H1 (cell line): ENCODE measurements at regions not wholly inside any gene's neighbourhood (a gene's known extent, or its start where the extent isn't known, plus 50 kb on each side); places are given as distances from the start of the nearest gene placed in this dataset.

Source experiments
- CTCF ChIA-PET: fragments of 300-600 bp; sonication (Branson Sonifier 250); formaldehyde crosslinking; loops from one replicate; lab custom pipeline; 2021; ENCODE audit not compliant: partially characterized antibody; lab: Charles Lee
- POLR2A ChIA-PET: fragments of 300-600 bp; sonication (Branson Sonifier 250); formaldehyde crosslinking; loops from one replicate; lab custom pipeline; 2021; ENCODE audit warnings: inconsistent platforms; ENCODE audit not compliant: partially characterized antibody; lab: Charles Lee
- DNase-seq, 2 experiments: peaks; one replicate each; pipeline versions ENCODE4 v3.0.0 to v3.0.0-alpha.2; 2010 to 2022; ENCODE audit warnings: low spot score in 2 of 2, low read depth in 1 of 2, mixed read lengths in 1 of 2
- FAIRE-seq: peaks from 2 replicates; lab custom pipeline; 2011; peaks lifted over from hg19 to GRCh38; lab: Jason Lieb, UNC
- H2AFZ ChIP-seq: 2 replicates; pipeline ENCODE4 v1.8.1; 2012; ENCODE audit warnings: low read length, inconsistent platforms
- H2AK5ac ChIP-seq: 2 replicates; pipeline ENCODE4 v1.6.1; 2013; ENCODE audit warnings: low read depth, low read length
- H2BK120ac ChIP-seq: replicated peaks from 2 replicates; pipeline ENCODE3; 2013; ENCODE audit warnings: low read depth, low read length, inconsistent platforms
- H2BK12ac ChIP-seq: 2 replicates; pipeline ENCODE4 v1.6.1; 2013; ENCODE audit warnings: low read depth, low read length
- H2BK15ac ChIP-seq: 2 replicates; pipeline ENCODE4 v1.6.1; 2013; ENCODE audit warnings: low read length
- H2BK20ac ChIP-seq: 2 replicates; pipeline ENCODE4 v1.6.1; 2013; ENCODE audit warnings: low read length
- H2BK5ac ChIP-seq: 2 replicates; pipeline ENCODE4 v1.6.1; 2013; ENCODE audit warnings: low read depth, low read length
- H3K14ac ChIP-seq: 2 replicates; pipeline ENCODE4 v1.6.1; 2013; ENCODE audit warnings: inconsistent platforms; ENCODE audit not compliant: insufficient read length
- H3K18ac ChIP-seq: 2 replicates; pipeline ENCODE4 v1.6.1; 2013; ENCODE audit warnings: low read length; ENCODE audit errors: extremely low read depth
- H3K23ac ChIP-seq: 2 replicates; pipeline ENCODE4 v1.6.1; 2013; ENCODE audit warnings: inconsistent platforms; ENCODE audit not compliant: insufficient read length
- H3K23me2 ChIP-seq: 2 replicates; pipeline ENCODE4 v1.6.1; 2013; ENCODE audit warnings: low read depth, low read length
- H3K27ac ChIP-seq: 2 replicates; pipeline ENCODE4 v1.6.1; 2011; ENCODE audit warnings: low read depth, low read length, inconsistent platforms
- H3K27me3 ChIP-seq, 4 experiments: replicated peaks in 1 of 4; 1 replicate in 1 of 4; 2 replicates in 3 of 4; pipeline versions ENCODE4 v1.6.1 to v1.8.1; 2011 to 2013; ENCODE audit warnings: low read length in 3 of 4, mild to moderate bottlenecking in 3 of 4, inconsistent platforms in 2 of 4, mixed read lengths in 2 of 4, moderate library complexity in 1 of 4; ENCODE audit not compliant: control insufficient read depth in 3 of 4, insufficient read depth in 3 of 4; ENCODE audit errors: extremely low read depth in 1 of 4
- H3K36me3 ChIP-seq, 4 experiments: 2 replicates each; pipeline versions ENCODE4 v1.6.1 to v1.8.1; 2011 to 2013; ENCODE audit warnings: mild to moderate bottlenecking in 4 of 4, low read length in 3 of 4, moderate library complexity in 2 of 4, control low read depth in 1 of 4, inconsistent platforms in 1 of 4; ENCODE audit not compliant: insufficient read depth in 4 of 4, control insufficient read depth in 2 of 4
- H3K4ac ChIP-seq: replicated peaks from 2 replicates; pipeline ENCODE3; 2013; ENCODE audit warnings: low read length, low read depth, mixed read lengths, inconsistent platforms; ENCODE audit not compliant: insufficient read length
- H3K4me1 ChIP-seq, 4 experiments: replicated peaks in 1 of 4; 1 replicate in 1 of 4; 2 replicates in 3 of 4; pipeline versions ENCODE4 v1.6.1 to v1.8.1; 2011 to 2013; ENCODE audit warnings: low read length in 3 of 4, inconsistent platforms in 2 of 4, mixed read lengths in 1 of 4; ENCODE audit not compliant: insufficient read depth in 4 of 4, control insufficient read depth in 3 of 4
- H3K4me2 ChIP-seq, 2 experiments: 2 replicates each; pipeline versions ENCODE4 v1.6.1 to v1.8.1; 2011 to 2013; ENCODE audit warnings: low read depth in 2 of 2, low read length in 2 of 2, control low read depth in 1 of 2, inconsistent platforms in 1 of 2, mild to moderate bottlenecking in 1 of 2; ENCODE audit not compliant: insufficient read depth in 1 of 2
- H3K4me3 ChIP-seq, 4 experiments: fragments of 200-600, 300-600 bp in 1 of 4; sonication (generic), shearing (Covaris generic), sonication (Bioruptor Twin) in 1 of 4; 2 replicates each; pipeline versions ENCODE4 v1.5.1 to v1.8.1; 2011 to 2016; ENCODE audit warnings: low read length in 4 of 4, low read depth in 3 of 4, control low read depth in 2 of 4, inconsistent platforms in 2 of 4, mild to moderate bottlenecking in 2 of 4, mixed read lengths in 1 of 4, moderate library complexity in 1 of 4; ENCODE audit not compliant: insufficient read depth in 2 of 4; ENCODE audit errors: extremely low read depth in 1 of 4
- H3K56ac ChIP-seq: replicated peaks from 2 replicates; pipeline ENCODE3; 2013; ENCODE audit warnings: low read depth, mild to moderate bottlenecking, mixed read lengths, low read length, inconsistent platforms; ENCODE audit not compliant: insufficient read length
- H3K79me1 ChIP-seq: 2 replicates; pipeline ENCODE4 v1.6.1; 2013; ENCODE audit warnings: low read depth, low read length, control low read depth
- H3K79me2 ChIP-seq, 2 experiments: 2 replicates each; pipeline versions ENCODE4 v1.6.1 to v1.8.1; 2012 to 2013; ENCODE audit warnings: low read length in 2 of 2, mild to moderate bottlenecking in 2 of 2, inconsistent platforms in 1 of 2; ENCODE audit not compliant: insufficient read depth in 2 of 2, control insufficient read depth in 1 of 2
- H3K9ac ChIP-seq, 4 experiments: replicated peaks in 1 of 4; 1 replicate in 1 of 4; 2 replicates in 3 of 4; pipeline versions ENCODE4 v1.6.1 to v1.8.1; 2011 to 2013; ENCODE audit warnings: low read depth in 3 of 4, low read length in 3 of 4, control low read depth in 2 of 4, mild to moderate bottlenecking in 2 of 4, moderate library complexity in 2 of 4, inconsistent platforms in 1 of 4; ENCODE audit errors: extremely low read depth in 1 of 4
- H3K9me3 ChIP-seq, 2 experiments: 2 replicates each; pipeline versions ENCODE4 v1.6.1 to v1.8.1; 2012 to 2013; ENCODE audit warnings: mild to moderate bottlenecking in 2 of 2, moderate library complexity in 2 of 2, control low read depth in 1 of 2, inconsistent platforms in 1 of 2, low read depth in 1 of 2, low read length in 1 of 2, mixed read lengths in 1 of 2; ENCODE audit not compliant: insufficient read depth in 2 of 2
- H4K20me1 ChIP-seq, 2 experiments: replicated peaks in 1 of 2; 2 replicates each; pipeline versions ENCODE3 to v1.8.1; 2011 to 2013; ENCODE audit warnings: inconsistent platforms in 2 of 2, low read length in 2 of 2, mild to moderate bottlenecking in 1 of 2; ENCODE audit not compliant: insufficient read depth in 2 of 2, control insufficient read depth in 1 of 2
- H4K5ac ChIP-seq: 2 replicates; pipeline ENCODE4 v1.6.1; 2013; ENCODE audit warnings: low read length, low read depth, mixed read lengths, inconsistent platforms; ENCODE audit not compliant: insufficient read length
- H4K8ac ChIP-seq: 2 replicates; pipeline ENCODE4 v1.8.0; 2013; ENCODE audit warnings: mild to moderate bottlenecking, moderate library complexity, low read length, inconsistent platforms; ENCODE audit not compliant: insufficient read depth; ENCODE audit errors: extremely low read depth
- H4K91ac ChIP-seq: replicated peaks from 2 replicates; pipeline ENCODE3; 2013; ENCODE audit warnings: low read length, mixed read lengths, inconsistent platforms; ENCODE audit not compliant: insufficient read length
- EZH2 ChIP-seq: fragments of 200-600 bp; sonication (generic); IDR thresholded peaks from 2 replicates; pipeline ENCODE4 v1.7.1; 2012; ENCODE audit warnings: low read depth, mild to moderate bottlenecking, moderate library complexity, low read length, inconsistent platforms; ENCODE audit not compliant: severe bottlenecking
- WGBS, 2 experiments: shearing (Covaris generic) in 1 of 2; methylation state at CpG; one replicate each; pipeline versions ENCODE4 v1.1.6 to v1.1.7; 2013 to 2015; ENCODE audit warnings: low lambda C conversion rate in 2 of 2, mixed read lengths in 2 of 2, inconsistent platforms in 1 of 2, low coverage in 1 of 2, missing lambda C conversion rate in 1 of 2; ENCODE audit not compliant: insufficient replicate concordance in 2 of 2, insufficient coverage in 1 of 2, insufficient read length in 1 of 2; ENCODE audit errors: extremely low coverage in 1 of 2, missing lambda C conversion rate in 1 of 2; 5-methylcytosine and 5-hydroxymethylcytosine counted together

GRCh38 chr2:51959696-51960095, 927.8 kb upstream of the NRXN1 start:
- Histone ChIP-seq H3K4me3 (no peak overlapping the region), H2BK20ac (no peak overlapping the region), H4K91ac (no peak overlapping the region), H2AK5ac (no peak overlapping the region), H3K23me2 (no peaks in the 10 kb centered on the region), H4K8ac (no peak overlapping the region), H3K79me1 (no peaks in the 10 kb centered on the region), H3K4ac (no peak overlapping the region), H3K14ac (no peak overlapping the region), H3K9ac (no peak overlapping the region), H3K4me2 (no peak overlapping the region), H4K5ac (no peak overlapping the region), H3K23ac (no peak overlapping the region), H3K27me3 (peaks cover 0 to 1% (median 0%) of the 10 kb centered on the region in 4 experiments; a peak in 1 of 7 replicates), H3K18ac (no peak overlapping the region), H2BK5ac (no peak overlapping the region), H3K27ac (no peak overlapping the region), H2BK120ac (no peak overlapping the region), H3K36me3 (no peaks in the 10 kb centered on the region), H2BK15ac (no peak overlapping the region), H2AFZ (no peak overlapping the region), H3K4me1 (no peaks in the 10 kb centered on the region), H3K9me3 (no peaks in the 10 kb centered on the region), H3K79me2 (no peaks in the 10 kb centered on the region), H4K20me1 (no peaks in the 10 kb centered on the region), H2BK12ac (no peak overlapping the region), H3K56ac (no peak overlapping the region)
- DNase-seq (no peak), FAIRE-seq (no peak)
- 95% methylated on average over 2 of the region's 2 CpGs; no CpG with 5 or more reads in 1 of the 2 experiments for WGBS, 2 experiments
- ChIA-PET CTCF (interaction anchor here (2.0 kb wide), 1 partner anchor 11 kb away, joined by 5 read pairs; no protein-coding TSS in a partner anchor), POLR2A (no interaction called here)
- no peak for TF ChIP-seq EZH2
